ENCODE measurements at regions not wholly inside any gene's neighbourhood (a gene's known extent, or its start where the extent isn't known, plus 50 kb on each side); places are given as distances from the start of the nearest gene placed in this dataset.
"Not testable (repeated sequence)": the region's sequence is repeated elsewhere in the genome, so short reads cannot be mapped to it uniquely, and the experiment has no call there.

- peak; percentile 73 to 97 (median 86) for DNase-seq
- intact Hi-C loops (cut with DNase I), result loop anchor here (1.0 to 5.0 kb wide), 2 partner anchors 464 to 620 kb away; no protein-coding TSS in a partner anchor
These were observed 62.2 kb upstream of the GTF3A start for GRCh38 chr13:27362064-27362751.

GRCh38 chr13:27363637-27364036 is 60.8 kb upstream of the GTF3A start:
- not testable (repeated sequence) for DNase-seq
- intact Hi-C loops (cut with DNase I), result loop anchor here (5.0 kb wide), 1 partner anchor 619 kb away; no protein-coding TSS in a partner anchor

GRCh38 chr13:27367570-27367969 is 56.8 kb upstream of the GTF3A start:
- intact Hi-C loops (cut with DNase I), result no loop called here
- no peak for DNase-seq

- intact Hi-C loops (cut with DNase I), result loop anchor here (10.0 kb wide), 1 partner anchor 164 kb away; no protein-coding TSS in a partner anchor
- no peak for DNase-seq
These were observed 54.0 kb upstream of the GTF3A start for GRCh38 chr13:27370305-27370872.

GRCh38 chr13:27371932-27372331 is 52.5 kb upstream of the GTF3A start:
- intact Hi-C loops (cut with DNase I), result loop anchor here (10.0 kb wide), 1 partner anchor 163 kb away; no protein-coding TSS in a partner anchor
- DNase-seq, result no peak

GRCh38 chr13:27372896-27373295 is 51.5 kb upstream of the GTF3A start:
- intact Hi-C loops (cut with DNase I), result loop anchor here (10.0 kb wide), 1 partner anchor 162 kb away; no protein-coding TSS in a partner anchor
- DNase-seq, result no peak

GRCh38 chr13:27374126-27374613 is 50.2 kb upstream of the GTF3A start:
- DNase-seq, result no peak
- intact Hi-C loops (cut with DNase I), result loop anchor here (1.0 to 10.0 kb wide), 2 partner anchors 161 to 452 kb away; no protein-coding TSS in a partner anchor
